ENCODE measurements at regions not wholly inside any gene's neighbourhood (a gene's known extent, or its start where the extent isn't known, plus 50 kb on each side); places are given as distances from the start of the nearest gene placed in this dataset.

GRCh38 chr12:59839514-59839913 lies 243.7 kb downstream of the SLC16A7 start:
- no peak overlapping the region for H3K27ac ChIP-seq (ENCODE audit: low read depth, low read length)
- no peak overlapping the region for H2AFZ ChIP-seq (ENCODE audit: low read length, unreplicated experiment)
- H3K36me3 ChIP-seq (ENCODE audit: insufficient read depth, low read length): no peaks in the 10 kb centered on the region
- no peak overlapping the region for H3K4me3 ChIP-seq (ENCODE audit: low read depth, low read length)
- peaks cover 7% of the 10 kb centered on the region for H3K4me1 ChIP-seq (ENCODE audit: control insufficient read depth, insufficient read depth, low read length, unreplicated experiment)
- H3K27me3 ChIP-seq (ENCODE audit: insufficient read depth, low read length): no peaks in the 10 kb centered on the region
- no peaks in the 10 kb centered on the region for H3K79me2 ChIP-seq (ENCODE audit: control insufficient read depth, insufficient read depth, low read length, unreplicated experiment)

GRCh38 chr12:59843260-59843843 lies 247.5 kb downstream of the SLC16A7 start:
- Histone ChIP-seq H3K4me1 (ENCODE audit: control insufficient read depth, insufficient read depth, low read length, unreplicated experiment) (peaks cover 7% of the 10 kb centered on the region), H3K27ac (ENCODE audit: low read depth, low read length) (no peak overlapping the region), H2AFZ (ENCODE audit: low read length, unreplicated experiment) (no peak overlapping the region), H3K36me3 (ENCODE audit: insufficient read depth, low read length) (no peaks in the 10 kb centered on the region), H3K79me2 (ENCODE audit: control insufficient read depth, insufficient read depth, low read length, unreplicated experiment) (no peaks in the 10 kb centered on the region), H3K4me3 (ENCODE audit: low read depth, low read length) (no peak overlapping the region), H3K27me3 (ENCODE audit: insufficient read depth, low read length) (no peaks in the 10 kb centered on the region)

DNA sequence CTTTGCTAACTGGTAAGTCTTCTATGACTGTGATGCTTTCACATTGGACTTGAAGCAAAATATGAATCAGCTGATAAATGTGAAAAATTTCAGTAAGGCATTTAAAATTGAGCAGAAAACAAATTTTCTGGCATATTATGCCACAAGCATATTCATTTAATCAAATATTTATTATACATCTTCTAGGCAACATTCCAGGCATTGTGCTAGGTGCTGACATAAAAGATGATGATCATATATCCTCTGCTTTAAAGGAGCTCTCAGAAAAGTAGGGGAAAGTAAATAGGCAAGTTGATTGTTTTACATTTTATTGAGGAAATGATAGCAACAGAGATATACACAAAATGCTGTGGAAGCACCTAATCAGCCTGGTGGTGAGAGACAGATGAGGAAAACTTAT lies 248.9 kb downstream of the SLC16A7 start:
- H3K79me2 ChIP-seq (ENCODE audit: control insufficient read depth, insufficient read depth, low read length, unreplicated experiment): no peaks in the 10 kb centered on the region

GRCh38 chr12:59845293-59845692 lies 249.5 kb downstream of the SLC16A7 start:
- Histone ChIP-seq H3K4me3 (ENCODE audit: low read depth, low read length) (no peak overlapping the region), H3K36me3 (ENCODE audit: insufficient read depth, low read length) (no peaks in the 10 kb centered on the region), H3K4me1 (ENCODE audit: control insufficient read depth, insufficient read depth, low read length, unreplicated experiment) (no peaks in the 10 kb centered on the region), H3K79me2 (ENCODE audit: control insufficient read depth, insufficient read depth, low read length, unreplicated experiment) (no peaks in the 10 kb centered on the region), H2AFZ (ENCODE audit: low read length, unreplicated experiment) (no peak overlapping the region), H3K27ac (ENCODE audit: low read depth, low read length) (no peak overlapping the region), H3K27me3 (ENCODE audit: insufficient read depth, low read length) (no peaks in the 10 kb centered on the region)

More for the DNA sequence above, 248.9 kb downstream of the SLC16A7 start:
- Histone ChIP-seq H2AFZ (ENCODE audit: low read length, unreplicated experiment) (no peak overlapping the region), H3K36me3 (ENCODE audit: insufficient read depth, low read length) (no peaks in the 10 kb centered on the region), H3K4me3 (ENCODE audit: low read depth, low read length) (no peak overlapping the region), H3K27ac (ENCODE audit: low read depth, low read length) (no peak overlapping the region), H3K4me1 (ENCODE audit: control insufficient read depth, insufficient read depth, low read length, unreplicated experiment) (peaks cover 2% of the 10 kb centered on the region), H3K27me3 (ENCODE audit: insufficient read depth, low read length) (no peaks in the 10 kb centered on the region)

GRCh38 chr12:59847127-59847526 lies 251.3 kb downstream of the SLC16A7 start:
- no peaks in the 10 kb centered on the region for H3K36me3 ChIP-seq (ENCODE audit: insufficient read depth, low read length)
- H2AFZ ChIP-seq (ENCODE audit: low read length, unreplicated experiment): no peak overlapping the region
- no peaks in the 10 kb centered on the region for H3K79me2 ChIP-seq (ENCODE audit: control insufficient read depth, insufficient read depth, low read length, unreplicated experiment)
- H3K27ac ChIP-seq (ENCODE audit: low read depth, low read length): no peak overlapping the region
- H3K27me3 ChIP-seq (ENCODE audit: insufficient read depth, low read length): no peaks in the 10 kb centered on the region
- no peaks in the 10 kb centered on the region for H3K4me1 ChIP-seq (ENCODE audit: control insufficient read depth, insufficient read depth, low read length, unreplicated experiment)
- no peak overlapping the region for H3K4me3 ChIP-seq (ENCODE audit: low read depth, low read length)

- Histone ChIP-seq H3K79me2 (ENCODE audit: control insufficient read depth, insufficient read depth, low read length, unreplicated experiment) (no peaks in the 10 kb centered on the region), H3K4me3 (ENCODE audit: low read depth, low read length) (no peak overlapping the region)
Observed at GRCh38 chr12:59850268-59850667, 254.4 kb downstream of the SLC16A7 start.

GRCh38 chr12:59858508-59859170 lies 262.8 kb downstream of the SLC16A7 start:
- H3K79me2 ChIP-seq (ENCODE audit: control insufficient read depth, insufficient read depth, low read length, unreplicated experiment): no peaks in the 10 kb centered on the region
- no peaks in the 10 kb centered on the region for H3K4me1 ChIP-seq (ENCODE audit: control insufficient read depth, insufficient read depth, low read length, unreplicated experiment)
- H3K27me3 ChIP-seq (ENCODE audit: insufficient read depth, low read length): no peaks in the 10 kb centered on the region
- H3K27ac ChIP-seq (ENCODE audit: low read depth, low read length): no peak overlapping the region
- H3K36me3 ChIP-seq (ENCODE audit: insufficient read depth, low read length): no peaks in the 10 kb centered on the region
- no peak overlapping the region for H2AFZ ChIP-seq (ENCODE audit: low read length, unreplicated experiment)
- no peak overlapping the region for H3K4me3 ChIP-seq (ENCODE audit: low read depth, low read length)

More at GRCh38 chr12:59850268-59850667, 254.4 kb downstream of the SLC16A7 start:
- H3K36me3 ChIP-seq (ENCODE audit: insufficient read depth, low read length): no peaks in the 10 kb centered on the region
- no peaks in the 10 kb centered on the region for H3K4me1 ChIP-seq (ENCODE audit: control insufficient read depth, insufficient read depth, low read length, unreplicated experiment)
- no peaks in the 10 kb centered on the region for H3K27me3 ChIP-seq (ENCODE audit: insufficient read depth, low read length)
- H2AFZ ChIP-seq (ENCODE audit: low read length, unreplicated experiment): no peak overlapping the region
- no peak overlapping the region for H3K27ac ChIP-seq (ENCODE audit: low read depth, low read length)

DNA sequence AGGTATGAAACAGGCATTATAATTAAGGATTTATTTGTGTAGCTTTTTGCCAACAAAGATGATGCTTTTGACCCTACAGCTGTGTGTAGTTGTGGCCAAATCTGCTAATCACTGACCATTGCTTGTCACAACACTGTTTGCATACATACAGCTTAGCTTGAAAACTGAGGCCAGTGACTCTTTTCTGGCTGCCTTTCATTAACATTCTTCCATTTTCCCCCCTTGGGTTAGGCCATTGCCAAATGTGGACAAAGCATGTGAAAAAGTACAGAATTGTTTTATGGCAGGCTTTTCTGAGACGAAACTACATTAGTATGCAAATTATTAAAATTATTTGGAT lies 263.3 kb downstream of the SLC16A7 start:
- H3K4me1 ChIP-seq (ENCODE audit: control insufficient read depth, insufficient read depth, low read length, unreplicated experiment): no peaks in the 10 kb centered on the region
- no peaks in the 10 kb centered on the region for H3K27me3 ChIP-seq (ENCODE audit: insufficient read depth, low read length)
- H3K27ac ChIP-seq (ENCODE audit: low read depth, low read length): no peak overlapping the region
- no peak overlapping the region for H3K4me3 ChIP-seq (ENCODE audit: low read depth, low read length)
- H3K36me3 ChIP-seq (ENCODE audit: insufficient read depth, low read length): no peaks in the 10 kb centered on the region
- no peaks in the 10 kb centered on the region for H3K79me2 ChIP-seq (ENCODE audit: control insufficient read depth, insufficient read depth, low read length, unreplicated experiment)
- no peak overlapping the region for H2AFZ ChIP-seq (ENCODE audit: low read length, unreplicated experiment)

GRCh38 chr12:59861635-59862034 lies 265.8 kb downstream of the SLC16A7 start:
- Histone ChIP-seq H3K27ac (ENCODE audit: low read depth, low read length) (no peak overlapping the region), H2AFZ (ENCODE audit: low read length, unreplicated experiment) (no peak overlapping the region), H3K4me3 (ENCODE audit: low read depth, low read length) (no peak overlapping the region), H3K36me3 (ENCODE audit: insufficient read depth, low read length) (no peaks in the 10 kb centered on the region), H3K27me3 (ENCODE audit: insufficient read depth, low read length) (no peaks in the 10 kb centered on the region), H3K4me1 (ENCODE audit: control insufficient read depth, insufficient read depth, low read length, unreplicated experiment) (no peaks in the 10 kb centered on the region), H3K79me2 (ENCODE audit: control insufficient read depth, insufficient read depth, low read length, unreplicated experiment) (no peaks in the 10 kb centered on the region)

- Histone ChIP-seq H3K27ac (ENCODE audit: low read depth, low read length) (no peak overlapping the region), H3K4me3 (ENCODE audit: low read depth, low read length) (no peak overlapping the region), H3K79me2 (ENCODE audit: control insufficient read depth, insufficient read depth, low read length, unreplicated experiment) (no peaks in the 10 kb centered on the region), H3K36me3 (ENCODE audit: insufficient read depth, low read length) (no peaks in the 10 kb centered on the region), H2AFZ (ENCODE audit: low read length, unreplicated experiment) (no peak overlapping the region), H3K4me1 (ENCODE audit: control insufficient read depth, insufficient read depth, low read length, unreplicated experiment) (no peaks in the 10 kb centered on the region), H3K27me3 (ENCODE audit: insufficient read depth, low read length) (no peaks in the 10 kb centered on the region)
Observed at GRCh38 chr12:59867055-59867454, 271.2 kb downstream of the SLC16A7 start.

- no peaks in the 10 kb centered on the region for H3K79me2 ChIP-seq (ENCODE audit: control insufficient read depth, insufficient read depth, low read length, unreplicated experiment)
- no peaks in the 10 kb centered on the region for H3K27me3 ChIP-seq (ENCODE audit: insufficient read depth, low read length)
- no peaks in the 10 kb centered on the region for H3K36me3 ChIP-seq (ENCODE audit: insufficient read depth, low read length)
- no peak overlapping the region for H2AFZ ChIP-seq (ENCODE audit: low read length, unreplicated experiment)
- H3K4me3 ChIP-seq (ENCODE audit: low read depth, low read length): no peak overlapping the region
- no peaks in the 10 kb centered on the region for H3K4me1 ChIP-seq (ENCODE audit: control insufficient read depth, insufficient read depth, low read length, unreplicated experiment)
- no peak overlapping the region for H3K27ac ChIP-seq (ENCODE audit: low read depth, low read length)
Observed at GRCh38 chr12:59867689-59868088, 271.9 kb downstream of the SLC16A7 start.
